HG03460 (cell line): ENCODE measurements at regions not wholly inside any gene's neighbourhood (a gene's known extent, or its start where the extent isn't known, plus 50 kb on each side); places are given as distances from the start of the nearest gene placed in this dataset.

Experiments
- ATAC-seq: cut with Tn5 transposase; IDR thresholded peaks from one replicate; pipeline ENCODE4 v1.9.1; 2021; ENCODE audit not compliant: unreplicated experiment

- no peak for ATAC-seq
Measured at GRCh38 chr13:40272776-40273139, 393.7 kb downstream of the FOXO1 start.

- no peak for ATAC-seq
Measured at GRCh38 chr13:40273253-40274025, 393.0 kb downstream of the FOXO1 start.

GRCh38 chr13:40274103-40274502 is 392.3 kb downstream of the FOXO1 start:
- ATAC-seq, result no peak

- no peak for ATAC-seq
Measured at GRCh38 chr13:40275155-40275554, 391.3 kb downstream of the FOXO1 start.

GRCh38 chr13:40275636-40276035 is 390.8 kb downstream of the FOXO1 start:
- ATAC-seq, result no peak

GRCh38 chr13:40283666-40284065 is 382.8 kb downstream of the FOXO1 start:
- no peak for ATAC-seq

- no peak for ATAC-seq
Measured at GRCh38 chr13:40285634-40286033, 380.8 kb downstream of the FOXO1 start.

- ATAC-seq, result no peak
Measured at GRCh38 chr13:40287428-40287827, 379.0 kb downstream of the FOXO1 start.

- ATAC-seq, result no peak
Measured at GRCh38 chr13:40288259-40288658, 378.2 kb downstream of the FOXO1 start.

GRCh38 chr13:40290758-40291157 is 375.7 kb downstream of the FOXO1 start:
- no peak for ATAC-seq

- no peak for ATAC-seq
Measured at GRCh38 chr13:40292108-40292507, 374.3 kb downstream of the FOXO1 start.

- no peak for ATAC-seq
Measured at GRCh38 chr13:40292536-40292935, 373.9 kb downstream of the FOXO1 start.

- no peak for ATAC-seq
Measured at GRCh38 chr13:40302351-40302750, 364.1 kb downstream of the FOXO1 start.

GRCh38 chr13:40304391-40304790 is 362.1 kb downstream of the FOXO1 start:
- ATAC-seq, result no peak

- no peak for ATAC-seq
Measured at GRCh38 chr13:40306817-40307216, 359.6 kb downstream of the FOXO1 start.

GRCh38 chr13:40309881-40310280 is 356.6 kb downstream of the FOXO1 start:
- ATAC-seq, result no peak

- ATAC-seq, result no peak
Measured at GRCh38 chr13:40311356-40312101, 354.9 kb downstream of the FOXO1 start.

- ATAC-seq, result no peak
Measured at GRCh38 chr13:40313269-40314200, 352.9 kb downstream of the FOXO1 start.

GRCh38 chr13:40315416-40316064 is 350.9 kb downstream of the FOXO1 start:
- ATAC-seq, result no peak

- ATAC-seq, result no peak
Measured at GRCh38 chr13:40316301-40316700, 350.1 kb downstream of the FOXO1 start.

GRCh38 chr13:40317980-40318327 is 348.5 kb downstream of the FOXO1 start:
- no peak for ATAC-seq
